Umbilical cord (tissue), 1 donor: ENCODE measurements at regions not wholly inside any gene's neighbourhood (a gene's known extent, or its start where the extent isn't known, plus 50 kb on each side); places are given as distances from the start of the nearest gene placed in this dataset.
A peak's percentile ranks its signal among the peaks of the same experiment; 100 is the strongest.

ENCODE experiments used
- DNase-seq: peaks from one replicate; pipeline ENCODE4 v3.0.0-alpha.2; 2015; ENCODE audit warnings: low spot score

DNA sequence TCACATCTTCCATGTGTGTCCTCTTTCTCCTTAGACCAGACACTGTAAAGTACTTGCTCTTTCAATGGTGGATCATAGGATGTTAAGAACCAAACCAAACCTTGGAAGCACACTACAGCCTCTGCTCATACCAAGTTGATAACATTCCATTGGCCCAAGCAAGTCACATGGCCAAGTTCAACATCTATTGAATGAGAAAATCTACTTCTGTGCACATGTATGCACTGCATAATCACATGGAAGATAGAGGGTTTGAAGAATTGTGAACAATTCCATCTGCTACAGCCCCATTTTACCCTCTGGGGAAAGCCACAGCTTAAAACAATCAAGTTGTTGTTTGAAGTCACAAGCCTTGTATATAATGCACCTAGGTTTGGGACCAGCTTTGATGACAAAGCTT, 68.2 kb downstream of the MFAP3 start:
- no peak for DNase-seq

- no peak for DNase-seq
Measured at GRCh38 chr5:154107756-154108155, 69.0 kb downstream of the MFAP3 start.

- no peak for DNase-seq
Measured at GRCh38 chr5:154109416-154110106, 70.8 kb downstream of the MFAP3 start.

DNA sequence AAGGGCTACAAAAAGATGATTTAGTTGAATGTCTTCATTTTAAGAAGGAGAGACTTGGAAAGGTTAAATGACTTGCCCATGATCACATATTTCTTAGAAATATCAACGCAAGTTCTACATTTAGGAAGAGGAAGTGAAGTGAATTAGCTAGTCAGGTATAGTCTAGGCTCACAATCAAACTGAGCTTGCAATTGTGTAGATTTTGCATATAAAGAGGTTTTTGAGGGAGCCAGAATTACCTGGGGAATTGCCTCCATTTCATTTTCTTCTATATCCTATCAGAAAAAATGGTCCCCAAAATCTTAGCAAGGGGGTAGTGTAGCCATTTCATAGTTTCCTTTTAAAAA, 71.3 kb downstream of the MFAP3 start:
- no peak for DNase-seq

GRCh38 chr5:154110716-154111115, 71.9 kb downstream of the MFAP3 start:
- no peak for DNase-seq

DNA sequence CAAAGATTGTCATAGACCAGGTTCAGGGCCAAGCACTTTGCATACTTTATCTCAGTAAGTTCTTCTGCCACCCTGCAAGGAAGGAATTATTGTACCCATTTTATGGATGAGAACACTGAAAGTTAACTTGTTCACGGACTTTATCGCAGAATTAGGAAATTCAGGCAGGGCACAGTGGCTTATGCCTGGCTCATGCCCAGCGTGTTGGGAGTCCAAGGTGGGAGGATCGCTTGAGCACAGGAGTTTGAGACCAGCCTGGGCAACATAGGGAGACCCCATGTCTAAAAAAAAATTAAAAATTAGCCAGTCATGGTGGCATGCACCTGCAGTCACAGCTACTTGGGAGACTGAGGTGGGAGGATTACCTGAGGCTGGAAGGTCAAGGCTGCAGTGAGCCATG, 72.4 kb downstream of the MFAP3 start:
- DNase-seq: no peak

DNA sequence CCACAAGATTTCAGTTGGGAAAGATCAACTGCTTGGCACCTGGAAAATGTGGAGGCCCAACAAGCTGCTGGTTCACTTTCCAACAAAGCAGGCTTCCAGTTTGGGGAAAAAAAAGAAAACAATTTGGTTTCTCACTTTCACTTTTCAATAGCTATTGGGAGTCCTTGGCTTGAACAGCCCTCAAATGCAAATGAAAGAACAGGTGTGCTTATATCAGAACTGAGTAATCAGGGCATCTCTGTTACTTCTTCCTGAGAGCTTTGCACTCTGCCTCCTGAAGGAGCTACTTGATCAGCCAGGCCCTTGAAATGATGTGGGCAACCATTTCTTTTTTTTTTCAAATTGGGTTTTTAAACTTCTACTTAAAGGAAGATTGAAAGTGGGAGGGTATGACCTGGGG, 73.5 kb downstream of the MFAP3 start:
- no peak for DNase-seq

DNA sequence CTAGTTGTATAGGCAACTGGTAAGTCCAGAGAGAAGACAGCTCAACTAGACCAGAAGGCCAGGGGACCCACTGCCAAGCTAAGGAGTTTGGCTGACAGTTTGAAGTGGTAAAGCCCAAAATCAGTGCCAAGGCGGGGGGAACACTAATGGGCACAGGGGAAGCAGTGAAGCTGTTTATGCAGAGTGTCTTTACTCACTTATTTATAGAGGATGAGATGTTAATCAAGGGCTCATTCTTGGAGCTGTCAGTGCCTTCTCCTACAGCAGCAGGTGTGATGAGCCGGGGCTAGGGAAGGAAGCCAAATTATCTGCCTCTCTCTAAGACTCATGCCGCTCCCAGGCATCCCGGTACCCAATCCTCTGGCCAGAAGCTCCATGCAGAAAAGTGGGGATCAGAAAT, 75.2 kb upstream of the GALNT10 start:
- DNase-seq: no peak

DNA sequence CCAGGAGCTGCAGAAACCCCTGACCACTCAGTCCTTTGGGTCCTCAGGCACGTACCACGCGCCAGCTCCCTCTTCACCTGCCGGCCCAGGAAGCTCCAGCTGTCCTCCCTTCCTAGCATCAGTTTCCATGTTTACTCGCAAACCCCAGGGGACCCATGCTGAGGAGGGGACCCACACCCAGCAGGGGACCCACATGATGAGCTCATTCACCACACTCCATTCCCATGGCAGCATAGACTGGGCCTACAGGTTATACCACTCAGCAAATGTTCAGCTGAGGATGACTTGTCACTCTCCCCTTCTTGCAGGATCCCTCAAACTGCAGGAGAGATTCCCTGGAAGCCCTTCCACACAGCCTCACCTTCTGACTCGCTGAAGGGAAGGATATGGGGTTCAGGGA, 73.5 kb upstream of the GALNT10 start:
- DNase-seq: no peak

- no peak for DNase-seq
Measured at GRCh38 chr5:154117930-154118329, 72.6 kb upstream of the GALNT10 start.

GRCh38 chr5:154118385-154118784, 72.1 kb upstream of the GALNT10 start:
- DNase-seq: no peak

DNA sequence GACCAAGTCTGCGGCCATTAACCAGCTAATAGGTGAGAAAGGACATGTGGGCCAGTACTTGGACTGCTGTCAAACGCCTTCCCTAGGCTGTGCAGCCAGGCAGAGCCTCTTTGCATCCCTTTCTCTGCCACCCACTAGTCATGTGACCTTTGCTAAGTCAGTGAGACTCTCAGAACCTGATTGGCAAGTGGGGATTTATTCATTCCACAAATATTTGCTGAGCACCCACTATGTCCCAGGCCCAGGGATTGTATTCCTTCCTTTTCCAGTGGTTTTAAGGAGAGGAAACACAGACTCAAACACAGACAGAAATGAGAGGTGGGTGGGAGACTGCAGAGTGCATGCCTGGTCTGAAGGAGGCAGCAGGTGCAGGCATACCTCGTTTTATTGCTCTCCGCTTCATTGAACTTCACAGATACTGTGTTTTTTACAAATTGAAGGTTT, 71.6 kb upstream of the GALNT10 start:
- no peak for DNase-seq

DNA sequence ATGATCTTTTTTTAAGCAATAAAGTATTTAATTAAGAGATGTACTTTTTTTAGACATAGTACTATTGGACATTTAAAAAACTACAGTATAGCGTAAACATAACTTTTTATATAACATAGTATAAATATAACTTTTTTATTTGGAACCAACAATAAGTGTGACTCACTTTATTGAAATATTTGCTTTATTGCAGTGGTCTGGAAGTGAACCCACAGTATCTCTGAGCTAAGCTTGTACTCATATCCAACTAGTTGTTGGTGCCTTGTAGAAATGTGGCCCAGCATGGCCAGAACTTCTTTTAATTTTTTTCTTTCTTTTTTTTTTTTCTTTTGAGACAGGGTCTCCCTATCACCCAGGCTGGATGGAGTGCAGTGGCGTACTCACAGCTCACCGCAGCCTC, 61.5 kb upstream of the GALNT10 start:
- no peak for DNase-seq

GRCh38 chr5:154129921-154130320, 60.6 kb upstream of the GALNT10 start:
- DNase-seq: no peak

DNA sequence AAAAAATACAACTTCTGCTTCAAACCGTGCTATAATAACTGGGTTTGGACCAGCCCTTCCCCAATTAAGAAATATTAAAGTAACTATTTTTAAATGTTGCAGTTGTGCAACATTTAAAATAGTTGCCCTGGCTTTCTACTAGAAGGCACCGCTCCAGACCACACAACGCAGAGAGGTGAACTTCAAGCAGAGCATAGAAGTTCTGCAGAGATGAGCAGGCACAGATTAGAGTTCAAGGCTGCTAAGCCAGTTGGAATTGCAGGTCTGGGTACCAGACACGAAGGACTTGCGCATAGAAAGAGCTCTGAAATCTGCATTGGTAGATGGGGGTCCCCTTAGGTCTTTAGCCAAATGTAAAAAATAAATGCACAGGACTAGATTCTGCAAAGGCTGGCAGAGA, 58.7 kb upstream of the GALNT10 start:
- no peak for DNase-seq

DNA sequence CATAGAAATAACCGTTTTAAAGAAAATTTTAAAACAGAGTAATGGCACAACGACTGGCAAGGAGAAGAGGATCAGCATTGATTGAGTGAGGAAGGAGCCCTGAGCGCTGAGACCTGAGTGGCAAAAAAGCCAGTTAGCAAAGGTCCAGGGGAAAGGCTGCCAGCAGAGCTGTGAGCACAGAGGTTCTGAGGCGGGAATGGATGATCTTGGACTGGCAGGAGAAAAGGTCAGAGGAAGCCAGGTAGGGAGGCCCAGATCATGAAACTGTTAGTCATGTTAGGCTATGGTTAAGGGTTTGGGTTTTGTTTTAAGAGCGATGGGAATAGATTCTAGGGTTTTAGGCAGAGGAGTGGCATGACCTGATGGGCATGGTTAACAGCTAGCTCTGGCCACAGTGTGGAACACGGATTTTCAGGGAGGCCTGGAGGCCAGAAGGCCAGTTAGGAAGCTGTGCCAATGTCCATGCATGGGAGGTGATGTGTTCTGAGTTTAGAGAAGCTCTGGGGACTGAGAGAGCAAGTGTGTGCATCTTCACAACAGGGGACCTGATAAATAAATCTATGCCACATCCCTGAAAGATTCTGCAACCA, 57.7 kb upstream of the GALNT10 start:
- no peak for DNase-seq

DNA sequence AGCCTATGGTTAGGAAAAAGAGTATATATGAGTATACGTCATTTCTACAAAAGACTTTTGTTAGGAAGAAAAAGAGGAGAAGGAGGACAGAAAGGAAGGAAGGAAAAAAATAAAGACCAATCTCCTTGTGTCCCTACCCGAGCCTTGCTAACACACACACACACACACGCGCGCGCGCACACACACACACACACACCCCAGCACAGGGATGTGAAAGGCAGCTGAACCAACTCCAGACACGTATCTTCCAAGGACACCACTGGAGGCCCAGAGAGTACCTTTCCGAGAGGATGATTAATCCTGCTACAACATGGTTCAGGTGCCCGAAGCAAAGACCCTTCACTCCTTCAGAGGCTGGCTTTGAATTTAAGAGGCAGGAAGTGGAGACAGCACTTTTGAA, 56.9 kb upstream of the GALNT10 start:
- DNase-seq: no peak

- DNase-seq: no peak
Measured at GRCh38 chr5:154134499-154134898, 56.0 kb upstream of the GALNT10 start.

DNA sequence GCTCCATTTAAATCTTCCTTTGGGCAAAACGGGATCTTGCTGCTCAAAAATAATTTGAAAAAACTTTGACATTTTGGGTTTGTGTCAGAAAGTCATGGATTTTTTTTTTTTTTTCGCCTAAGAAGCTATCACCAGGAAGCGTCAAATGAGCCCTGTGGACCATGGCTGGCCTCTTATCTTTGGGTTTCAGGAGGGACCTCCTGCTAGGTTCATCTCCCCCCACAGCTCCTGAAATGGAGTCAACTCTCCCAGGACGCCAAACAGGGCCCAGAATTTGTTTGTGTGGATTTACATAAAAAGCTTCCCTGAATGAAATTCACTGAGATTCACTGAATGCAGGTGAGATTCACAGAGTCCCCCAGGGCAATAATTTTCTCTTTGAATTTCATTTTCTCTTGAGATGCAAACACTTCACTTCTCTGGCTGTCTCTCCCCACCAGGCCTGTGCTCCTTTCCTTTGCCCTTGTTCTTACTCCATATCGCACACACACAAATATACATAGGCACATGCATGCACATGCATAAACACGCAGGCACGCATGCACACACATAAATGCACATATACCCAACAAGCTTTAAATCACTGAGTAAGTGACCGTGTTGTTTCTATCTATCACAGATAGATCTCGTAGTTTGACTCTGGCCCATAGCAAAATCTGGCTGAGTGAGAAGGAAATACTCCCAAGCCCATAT, 55.3 kb upstream of the GALNT10 start:
- DNase-seq: no peak

GRCh38 chr5:154136141-154136540, 54.4 kb upstream of the GALNT10 start:
- no peak for DNase-seq

GRCh38 chr5:154138701-154139100, 51.8 kb upstream of the GALNT10 start:
- DNase-seq: peak; percentile 76

- DNase-seq: no peak
Measured at GRCh38 chr5:154140381-154140780, 50.2 kb upstream of the GALNT10 start.
